Breast epithelium (tissue), 4 donors: ENCODE measurements at regions not wholly inside any gene's neighbourhood (a gene's known extent, or its start where the extent isn't known, plus 50 kb on each side); places are given as distances from the start of the nearest gene placed in this dataset.

Experiments used
- DNase-seq, 2 donors: peaks; one replicate each; pipeline ENCODE4 v3.0.0-alpha.2; 2019; ENCODE audit warnings: low spot score in 2 of 2
- H3K27ac ChIP-seq, 2 donors: fragments of 200-600 bp; sonication (generic) in 1 of 2; one replicate each; pipeline ENCODE4 v1.5.1; 2016 to 2019; ENCODE audit warnings: mild to moderate bottlenecking in 1 of 2
- H3K27me3 ChIP-seq, 2 donors: fragments of 200-600 bp; sonication (generic) in 1 of 2; one replicate each; pipeline versions ENCODE4 v1.5.1 to v1.6.0; 2017 to 2019; ENCODE audit warnings: control low read depth in 1 of 2, mild to moderate bottlenecking in 1 of 2
- H3K36me3 ChIP-seq: fragments of 200-600 bp; one replicate; pipeline ENCODE4 v1.5.1; 2019
- H3K4me1 ChIP-seq, 2 donors: fragments of 200-600 bp; sonication (generic); one replicate each; pipeline ENCODE4 v1.5.1; 2016 to 2019; ENCODE audit warnings: control low read depth in 1 of 2
- H3K4me3 ChIP-seq, 3 donors: fragments of 200-600 bp; sonication (generic); 1 replicate in 2 of 3; 2 replicates in 1 of 3; pipeline ENCODE4 v1.5.1; 2016 to 2019; ENCODE audit warnings: mild to moderate bottlenecking in 3 of 3, moderate library complexity in 2 of 3
- H3K9me3 ChIP-seq, 2 donors: fragments of 200-600 bp; sonication (generic) in 1 of 2; one replicate each; pipeline ENCODE4 v1.5.1; 2016 to 2019; ENCODE audit warnings: control low read depth in 1 of 2
- CTCF ChIP-seq, 3 donors: fragments of 450-650 bp; IDR thresholded peaks; one replicate each; pipeline ENCODE4 v1.5.1; 2016 to 2017; ENCODE audit warnings: antibody characterized with exemption in 3 of 3, mild to moderate bottlenecking in 3 of 3, moderate library complexity in 3 of 3
- POLR2A ChIP-seq: fragments of 450-650 bp; IDR thresholded peaks from one replicate; pipeline ENCODE4 v1.6.1; 2016; ENCODE audit warnings: antibody characterized with exemption, mild to moderate bottlenecking, moderate library complexity
- POLR2AphosphoS5 ChIP-seq, 3 donors: sonication (generic); formaldehyde crosslinking; IDR thresholded peaks; one replicate each; pipeline ENCODE4 v1.6.1; 2017; ENCODE audit warnings: antibody characterized with exemption in 3 of 3
- intact Hi-C: fragments of 100-400 bp; cut with DNase I; formaldehyde crosslinking; loops from one replicate; pipeline ENCODE4 v1.15.1; 2023; ENCODE audit warnings: low total_unique reads

- Histone ChIP-seq H3K9me3 (no peaks in the 10 kb centered on the region), H3K27ac (no peak overlapping the region), H3K4me1 (no peaks in the 10 kb centered on the region), H3K36me3 (no peaks in the 10 kb centered on the region), H3K27me3 (no peaks in the 10 kb centered on the region), H3K4me3 (no peak overlapping the region)
- no peak for DNase-seq
- intact Hi-C loops = no loop called here
- no peak for TF ChIP-seq POLR2A
- no peak for TF ChIP-seq CTCF (IDR thresholded peaks at IDR 0.05)
- no peak for TF ChIP-seq POLR2AphosphoS5 (IDR thresholded peaks at IDR 0.05)
Measured at GRCh38 chr4:156659570-156659969, 312.0 kb downstream of the PDGFC start.

GRCh38 chr4:156656896-156657295 is 314.7 kb downstream of the PDGFC start:
- H3K27me3 ChIP-seq = no peaks in the 10 kb centered on the region
- H3K9me3 ChIP-seq = no peaks in the 10 kb centered on the region
- H3K4me3 ChIP-seq = no peak overlapping the region
- H3K4me1 ChIP-seq = no peaks in the 10 kb centered on the region
- no peak for DNase-seq
- H3K27ac ChIP-seq = no peak overlapping the region
- no peaks in the 10 kb centered on the region for H3K36me3 ChIP-seq
- intact Hi-C loops = no loop called here
- TF ChIP-seq POLR2AphosphoS5 (IDR thresholded peaks at IDR 0.05) (no peak), CTCF (IDR thresholded peaks at IDR 0.05) (no peak), POLR2A (no peak)

- H3K27me3 ChIP-seq = no peaks in the 10 kb centered on the region
- no peak overlapping the region for H3K27ac ChIP-seq
- no peaks in the 10 kb centered on the region for H3K36me3 ChIP-seq
- TF ChIP-seq CTCF (IDR thresholded peaks at IDR 0.05) (no peak), POLR2A (no peak), POLR2AphosphoS5 (IDR thresholded peaks at IDR 0.05) (no peak)
- H3K4me1 ChIP-seq = no peaks in the 10 kb centered on the region
- intact Hi-C loops = no loop called here
- no peak for DNase-seq
- no peak overlapping the region for H3K4me3 ChIP-seq
- H3K9me3 ChIP-seq = no peaks in the 10 kb centered on the region
Measured at GRCh38 chr4:156654410-156654809, 317.2 kb downstream of the PDGFC start.

- DNase-seq = no peak
- Histone ChIP-seq H3K9me3 (no peaks in the 10 kb centered on the region), H3K4me1 (no peaks in the 10 kb centered on the region), H3K4me3 (no peak overlapping the region), H3K27me3 (no peaks in the 10 kb centered on the region), H3K27ac (no peak overlapping the region), H3K36me3 (no peaks in the 10 kb centered on the region)
- intact Hi-C loops = no loop called here
- no peak for TF ChIP-seq POLR2AphosphoS5 (IDR thresholded peaks at IDR 0.05)
- TF ChIP-seq POLR2A = no peak
- no peak for TF ChIP-seq CTCF (IDR thresholded peaks at IDR 0.05)
Measured at GRCh38 chr4:156643826-156644225, 327.8 kb downstream of the PDGFC start.

GRCh38 chr4:156642161-156642560 is 329.4 kb downstream of the PDGFC start:
- H3K36me3 ChIP-seq = no peaks in the 10 kb centered on the region
- intact Hi-C loops = no loop called here
- no peaks in the 10 kb centered on the region for H3K4me1 ChIP-seq
- no peak overlapping the region for H3K4me3 ChIP-seq
- DNase-seq = no peak
- H3K27ac ChIP-seq = no peak overlapping the region
- TF ChIP-seq POLR2AphosphoS5 (IDR thresholded peaks at IDR 0.05) = no peak
- no peak for TF ChIP-seq CTCF (IDR thresholded peaks at IDR 0.05)
- TF ChIP-seq POLR2A = no peak
- H3K27me3 ChIP-seq = no peaks in the 10 kb centered on the region
- no peaks in the 10 kb centered on the region for H3K9me3 ChIP-seq
